GM10248 (cell line): ENCODE measurements at regions not wholly inside any gene's neighbourhood (a gene's known extent, or its start where the extent isn't known, plus 50 kb on each side); places are given as distances from the start of the nearest gene placed in this dataset.
"Not testable (repeated sequence)": the region's sequence is repeated elsewhere in the genome, so short reads cannot be mapped to it uniquely, and the experiment has no call there.

ENCODE experiments used
- CTCF ChIA-PET: fragments of 300-600 bp; sonication (Branson Sonifier 250); formaldehyde crosslinking; extraction: SDS; loops from one replicate; lab custom pipeline; 2021; ENCODE audit warnings: antibody characterized with exemption; lab: Yijun Ruan, JAX
- POLR2A ChIA-PET: fragments of 350-650 bp; sonication (Branson Sonifier 250); formaldehyde crosslinking; extraction: SDS; loops from one replicate; lab custom pipeline; 2020; ENCODE audit warnings: antibody characterized with exemption; lab: Yijun Ruan, JAX
- DNase-seq: peaks from one replicate; pipeline ENCODE4 v3.0.0; 2012; ENCODE audit errors: extremely low spot score
- TF ChIP-seq, protein P1 (sequence below): IDR thresholded peaks from 2 replicates; pipeline ENCODE4 v1.5.1; 2012; ENCODE audit warnings: mild to moderate bottlenecking, low read depth; ENCODE audit errors: extremely low read depth, missing control alignments, control extremely low read depth

DNA sequence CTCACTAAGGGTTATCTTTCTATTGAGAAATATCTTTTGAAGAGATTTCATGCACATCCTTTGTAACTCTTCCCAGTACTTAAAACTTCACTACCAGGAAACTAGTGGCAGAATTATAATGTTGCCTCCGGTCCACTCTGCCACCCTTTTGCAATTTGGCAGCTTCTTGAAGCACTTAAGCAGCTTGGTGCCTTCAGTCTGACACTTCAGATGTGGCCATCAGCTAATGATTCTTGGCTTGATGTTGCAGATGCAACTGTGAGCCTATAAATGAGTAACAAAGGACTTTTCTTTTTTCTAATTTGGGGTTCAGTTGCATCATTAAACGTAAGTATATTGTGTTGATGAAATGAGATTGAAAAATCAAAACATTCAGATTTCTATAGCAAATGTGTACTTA, 187.5 kb upstream of the C21orf91 start:
- ChIA-PET CTCF (no interaction called here), POLR2A (no interaction called here)
- DNase-seq = no peak
- TF ChIP-seq, protein P1, sequence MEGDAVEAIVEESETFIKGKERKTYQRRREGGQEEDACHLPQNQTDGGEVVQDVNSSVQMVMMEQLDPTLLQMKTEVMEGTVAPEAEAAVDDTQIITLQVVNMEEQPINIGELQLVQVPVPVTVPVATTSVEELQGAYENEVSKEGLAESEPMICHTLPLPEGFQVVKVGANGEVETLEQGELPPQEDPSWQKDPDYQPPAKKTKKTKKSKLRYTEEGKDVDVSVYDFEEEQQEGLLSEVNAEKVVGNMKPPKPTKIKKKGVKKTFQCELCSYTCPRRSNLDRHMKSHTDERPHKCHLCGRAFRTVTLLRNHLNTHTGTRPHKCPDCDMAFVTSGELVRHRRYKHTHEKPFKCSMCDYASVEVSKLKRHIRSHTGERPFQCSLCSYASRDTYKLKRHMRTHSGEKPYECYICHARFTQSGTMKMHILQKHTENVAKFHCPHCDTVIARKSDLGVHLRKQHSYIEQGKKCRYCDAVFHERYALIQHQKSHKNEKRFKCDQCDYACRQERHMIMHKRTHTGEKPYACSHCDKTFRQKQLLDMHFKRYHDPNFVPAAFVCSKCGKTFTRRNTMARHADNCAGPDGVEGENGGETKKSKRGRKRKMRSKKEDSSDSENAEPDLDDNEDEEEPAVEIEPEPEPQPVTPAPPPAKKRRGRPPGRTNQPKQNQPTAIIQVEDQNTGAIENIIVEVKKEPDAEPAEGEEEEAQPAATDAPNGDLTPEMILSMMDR = no peak

DNA sequence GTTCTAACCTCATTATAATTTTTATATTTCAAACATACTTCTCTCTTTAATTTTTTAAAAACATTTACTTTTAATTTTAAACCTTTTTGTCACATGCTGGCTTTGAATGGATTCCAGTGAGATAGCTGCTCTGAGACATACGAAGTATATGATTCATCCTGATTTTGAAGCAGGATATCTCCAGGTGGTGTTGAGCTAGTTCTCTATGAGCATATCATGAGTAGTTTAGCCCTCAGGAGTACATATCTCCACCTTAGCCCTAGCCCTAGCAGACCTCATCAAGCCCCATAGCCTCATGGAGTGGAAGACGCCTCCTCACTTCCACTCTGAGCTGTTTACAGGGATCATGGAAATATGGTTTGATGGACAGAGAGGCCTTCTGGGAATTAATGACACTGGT, 183.2 kb upstream of the C21orf91 start:
- TF ChIP-seq, protein P1 = no peak

DNA sequence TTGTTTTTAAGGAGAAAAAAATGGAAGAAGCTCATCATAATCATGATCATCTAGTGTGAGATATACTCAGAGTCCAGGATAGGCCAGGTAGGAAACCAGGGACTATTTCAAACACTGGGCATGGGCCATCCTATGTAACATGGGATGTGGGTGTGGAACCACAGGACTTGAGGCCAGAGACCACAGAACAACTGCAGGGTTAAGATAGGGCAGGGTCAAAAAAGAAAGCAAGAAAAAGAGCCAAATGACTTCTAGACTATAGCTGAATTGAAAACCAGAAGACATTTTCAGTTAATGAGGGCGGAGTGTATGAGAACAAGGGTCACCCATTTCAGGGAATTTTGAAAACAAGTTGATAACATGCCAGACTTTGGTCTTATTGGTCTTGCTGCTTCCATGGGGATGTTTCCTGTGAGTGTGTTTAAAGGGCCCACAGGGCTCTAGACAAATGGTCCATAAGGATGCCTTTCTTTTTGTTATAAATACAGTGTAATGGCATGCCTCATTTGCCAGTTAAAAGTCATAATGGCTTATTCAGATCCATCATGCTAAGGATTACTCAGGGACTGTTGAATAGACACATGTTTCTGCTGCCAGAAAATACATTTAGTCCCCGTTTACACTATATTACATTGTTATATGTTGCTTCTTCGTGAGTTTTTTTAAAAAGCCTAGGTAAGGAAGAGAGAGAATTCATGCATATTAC, 182.0 kb upstream of the C21orf91 start:
- no peak for DNase-seq
- ChIA-PET CTCF (interaction anchor here (1.2 to 1.3 kb wide), 2 partner anchors 10 to 70 kb away, joined by 3 read pairs; no protein-coding TSS in a partner anchor), POLR2A (no interaction called here)
- TF ChIP-seq, protein P1 = no peak

More for the DNA sequence above, 183.2 kb upstream of the C21orf91 start:
- no peak for DNase-seq
- CTCF ChIA-PET = interaction anchor here (1.2 kb wide), 1 partner anchor 9 kb away, joined by 3 read pairs; no protein-coding TSS in a partner anchor
- POLR2A ChIA-PET = no interaction called here

DNA sequence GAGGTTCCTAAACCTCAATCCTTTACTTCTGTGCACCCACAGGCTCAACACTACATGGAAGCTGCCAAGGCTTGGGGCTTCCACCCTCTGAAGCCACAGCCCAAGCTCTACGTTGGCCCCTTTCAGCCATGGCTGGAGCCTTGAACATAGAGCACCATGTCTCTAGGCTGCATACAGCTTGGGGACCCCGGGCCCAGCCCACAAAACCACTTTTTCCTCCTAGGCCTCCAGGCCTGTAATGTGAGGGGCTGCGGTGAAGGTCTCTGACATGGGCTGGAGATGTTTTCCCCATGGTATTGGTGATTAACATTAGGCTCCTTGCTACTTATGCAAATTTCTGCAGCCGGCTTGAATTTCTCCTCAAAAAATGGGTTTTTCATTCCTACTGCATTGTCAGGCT, 179.4 kb upstream of the C21orf91 start:
- CTCF ChIA-PET = interaction anchor here (1.3 kb wide), 1 partner anchor 8 kb away, joined by 3 read pairs; no protein-coding TSS in a partner anchor
- POLR2A ChIA-PET = not testable (repeated sequence)

DNA sequence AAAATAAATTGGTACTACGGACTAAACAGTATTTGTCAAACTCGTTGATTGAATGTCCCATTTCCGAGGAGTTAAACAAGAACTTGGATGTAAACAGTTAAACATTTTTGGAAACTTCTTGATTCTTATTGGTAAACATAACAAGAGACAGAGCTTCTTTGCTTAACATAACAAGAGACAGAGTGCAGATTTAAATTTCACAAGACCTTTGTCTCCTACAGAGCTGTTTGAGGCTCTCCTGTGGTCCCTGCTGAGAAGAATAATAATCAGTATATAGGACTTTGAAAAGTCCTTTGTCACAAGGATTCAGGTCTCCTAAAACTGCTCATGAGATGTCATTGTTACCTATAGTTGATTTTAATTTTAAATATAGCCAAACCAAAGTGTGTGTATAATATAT, 170.6 kb upstream of the C21orf91 start:
- TF ChIP-seq, protein P1 = no peak
- ChIA-PET CTCF (interaction anchor here (1.3 kb wide), 1 partner anchor 10 kb away, joined by 3 read pairs; no protein-coding TSS in a partner anchor), POLR2A (no interaction called here)
- no peak for DNase-seq

More for the DNA sequence above, 179.4 kb upstream of the C21orf91 start:
- not testable (repeated sequence) for DNase-seq

DNA sequence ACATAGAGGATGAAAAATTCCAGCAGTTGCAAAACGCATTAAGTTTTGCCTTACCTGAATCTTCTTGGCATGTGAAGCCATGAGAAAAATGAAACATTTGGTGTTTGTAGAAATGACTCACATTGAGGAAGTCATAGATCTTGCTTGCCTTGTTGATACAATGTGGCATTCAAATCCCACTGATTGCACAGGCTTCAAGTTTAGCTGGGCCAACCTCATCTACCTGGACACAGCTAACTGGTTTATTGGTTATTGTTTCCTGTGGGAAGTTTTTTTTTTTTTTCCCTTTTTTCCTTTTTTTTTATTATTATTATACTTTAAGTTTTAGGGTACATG, 168.9 kb upstream of the C21orf91 start:
- no peak for DNase-seq
- TF ChIP-seq, protein P1 = no peak
- POLR2A ChIA-PET = no interaction called here
- CTCF ChIA-PET = interaction anchor here (1.0 kb wide), 1 partner anchor 16 kb away, joined by 3 read pairs; no protein-coding TSS in a partner anchor
